Fibroblast of villous mesenchyme (primary cell): ENCODE measurements at regions not wholly inside any gene's neighbourhood (a gene's known extent, or its start where the extent isn't known, plus 50 kb on each side); places are given as distances from the start of the nearest gene placed in this dataset.

Experiments used
- DNase-seq: peaks from one replicate; pipeline ENCODE4 v3.0.0-alpha.2; 2010; ENCODE audit warnings: low read depth
- H3K4me3 ChIP-seq: 2 replicates; pipeline ENCODE4 v1.5.1; 2011; ENCODE audit warnings: low read depth, mild to moderate bottlenecking, low read length
- CTCF ChIP-seq: IDR thresholded peaks from 2 replicates; pipeline ENCODE4 v1.5.1; 2012; ENCODE audit warnings: low read depth, mild to moderate bottlenecking, low read length; ENCODE audit not compliant: insufficient read depth

- DNase-seq, result no peak
- H3K4me3 ChIP-seq, result no peak overlapping the region
- TF ChIP-seq CTCF, result no peak
Measured at GRCh38 chr15:79689030-79689429, 207.8 kb downstream of the MTHFS start.

GRCh38 chr15:79700951-79701480 lies 195.8 kb downstream of the MTHFS start:
- TF ChIP-seq CTCF, result no peak
- no peak overlapping the region for H3K4me3 ChIP-seq

GRCh38 chr15:79702621-79703020 lies 194.2 kb downstream of the MTHFS start:
- DNase-seq, result no peak
- TF ChIP-seq CTCF, result no peak
- no peak overlapping the region for H3K4me3 ChIP-seq

More at GRCh38 chr15:79700951-79701480, 195.8 kb downstream of the MTHFS start:
- DNase-seq, result no peak

- no peak for TF ChIP-seq CTCF
- DNase-seq, result peak; percentile 28
- no peak overlapping the region for H3K4me3 ChIP-seq
Measured at GRCh38 chr15:79721256-79721655, 175.6 kb downstream of the MTHFS start.

GRCh38 chr15:79724312-79724711 lies 172.5 kb downstream of the MTHFS start:
- peak; percentile 2 for DNase-seq
- no peak overlapping the region for H3K4me3 ChIP-seq
- TF ChIP-seq CTCF, result no peak

GRCh38 chr15:79724804-79725203 lies 172.0 kb downstream of the MTHFS start:
- no peak overlapping the region for H3K4me3 ChIP-seq
- TF ChIP-seq CTCF, result no peak
- no peak for DNase-seq

GRCh38 chr15:79728867-79729266 lies 167.9 kb downstream of the MTHFS start:
- no peak for TF ChIP-seq CTCF
- DNase-seq, result no peak
- no peak overlapping the region for H3K4me3 ChIP-seq
